Adipocyte (in vitro differentiated cells): ENCODE measurements at regions not wholly inside any gene's neighbourhood (a gene's known extent, or its start where the extent isn't known, plus 50 kb on each side); places are given as distances from the start of the nearest gene placed in this dataset.

Experiments
- DNase-seq: peaks from one replicate; pipeline ENCODE4 v3.0.0-alpha.2; 2015; ENCODE audit warnings: low read depth
- H3K27me3 ChIP-seq: replicated peaks from 2 replicates; pipeline ENCODE4 v1.7.0; 2013; ENCODE audit warnings: mild to moderate bottlenecking, low read length, moderate library complexity; ENCODE audit not compliant: control insufficient read depth, insufficient read depth
- H3K36me3 ChIP-seq: 2 replicates; pipeline ENCODE4 v1.7.0; 2013; ENCODE audit warnings: low read length, mild to moderate bottlenecking, moderate library complexity; ENCODE audit not compliant: control insufficient read depth, insufficient read depth, severe bottlenecking
- H3K4me1 ChIP-seq: 2 replicates; pipeline ENCODE4 v1.7.0; 2013; ENCODE audit warnings: mild to moderate bottlenecking, low read length, moderate library complexity; ENCODE audit not compliant: control insufficient read depth, insufficient read depth
- H3K4me3 ChIP-seq: 2 replicates; pipeline ENCODE4 v1.7.0; 2013; ENCODE audit warnings: mild to moderate bottlenecking, low read length, moderate library complexity
- H3K9ac ChIP-seq: 2 replicates; pipeline ENCODE4 v1.7.0; 2013; ENCODE audit warnings: mild to moderate bottlenecking, low read length, moderate library complexity
- H3K9me3 ChIP-seq: 2 replicates; pipeline ENCODE4 v1.7.0; 2013; ENCODE audit warnings: mild to moderate bottlenecking, low read length, moderate library complexity; ENCODE audit not compliant: control insufficient read depth

GRCh38 chrX:112368371-112368770, 285.8 kb upstream of the TRPC5 start:
- Histone ChIP-seq H3K9me3 (no peaks in the 10 kb centered on the region), H3K4me3 (no peak overlapping the region), H3K36me3 (no peaks in the 10 kb centered on the region), H3K9ac (no peak overlapping the region), H3K27me3 (peaks cover 43% of the 10 kb centered on the region), H3K4me1 (no peaks in the 10 kb centered on the region)
- no peak for DNase-seq

DNA sequence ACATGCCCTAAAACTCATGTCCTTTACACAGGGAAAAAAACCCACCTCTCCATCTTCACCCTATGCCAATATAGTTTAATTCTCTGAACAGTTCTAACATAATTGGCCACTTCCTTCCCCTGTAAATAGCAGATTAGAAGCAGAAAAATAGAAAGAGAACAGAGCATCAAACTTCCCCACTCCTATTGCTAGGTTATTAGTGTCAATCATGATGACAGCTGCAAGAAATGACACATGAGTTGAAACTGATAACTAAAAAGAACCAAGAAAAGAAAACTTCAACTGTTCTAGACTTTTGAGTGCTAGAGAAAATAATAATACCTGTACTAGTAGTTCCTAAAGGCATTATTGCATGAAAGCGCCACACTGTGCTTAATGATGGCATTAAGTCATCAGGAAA, 284.5 kb upstream of the TRPC5 start:
- Histone ChIP-seq H3K4me3 (no peak overlapping the region), H3K27me3 (peaks cover 45% of the 10 kb centered on the region), H3K9ac (no peak overlapping the region), H3K9me3 (peaks cover 5% of the 10 kb centered on the region), H3K4me1 (no peaks in the 10 kb centered on the region), H3K36me3 (no peaks in the 10 kb centered on the region)
- DNase-seq, result no peak

DNA sequence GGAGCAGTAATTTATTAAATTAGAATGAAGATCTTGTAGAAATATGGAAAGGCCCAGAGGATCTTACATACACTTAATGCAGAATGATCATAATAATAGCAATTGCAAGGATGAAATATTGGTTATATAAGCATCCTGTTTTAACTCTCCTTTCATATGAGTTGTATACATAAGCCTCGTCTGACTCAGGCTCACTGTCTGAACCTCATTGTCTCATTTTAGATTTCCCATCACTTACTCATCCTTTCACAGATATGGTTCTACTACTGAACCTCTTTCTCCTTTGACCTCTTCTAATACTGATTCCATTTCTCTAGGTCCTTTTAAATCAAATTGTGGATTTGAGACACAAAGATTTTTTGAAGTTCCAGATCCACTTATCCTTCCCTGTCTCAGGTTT, 277.3 kb upstream of the TRPC5 start:
- peaks cover 8% of the 10 kb centered on the region for H3K9me3 ChIP-seq
- no peak overlapping the region for H3K4me3 ChIP-seq
- H3K9ac ChIP-seq, result no peak overlapping the region
- no peak for DNase-seq
- H3K27me3 ChIP-seq, result peaks cover 37% of the 10 kb centered on the region
- no peaks in the 10 kb centered on the region for H3K4me1 ChIP-seq
- H3K36me3 ChIP-seq, result no peaks in the 10 kb centered on the region

DNA sequence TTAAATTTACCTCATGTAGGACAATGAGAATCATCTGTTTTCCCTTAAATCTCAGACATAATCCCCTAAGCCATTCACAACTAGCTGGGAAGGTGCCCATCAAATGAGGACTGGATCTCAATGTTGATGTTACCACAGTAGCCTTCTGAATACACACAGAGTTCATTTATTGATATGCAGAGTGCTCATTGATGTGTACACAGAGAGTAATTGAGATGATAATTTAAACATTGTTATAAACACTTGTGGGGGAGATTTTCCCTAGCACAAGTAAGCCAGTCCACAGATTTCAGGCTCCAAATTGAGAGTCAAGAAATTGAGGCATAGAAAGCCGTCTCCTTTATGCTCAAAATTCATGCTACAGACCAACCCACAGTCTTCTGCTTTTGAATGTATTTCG, 273.4 kb upstream of the TRPC5 start:
- H3K36me3 ChIP-seq, result no peaks in the 10 kb centered on the region
- H3K9me3 ChIP-seq, result peaks cover 4% of the 10 kb centered on the region
- peaks cover 12% of the 10 kb centered on the region for H3K27me3 ChIP-seq
- H3K9ac ChIP-seq, result no peak overlapping the region
- H3K4me1 ChIP-seq, result no peaks in the 10 kb centered on the region
- H3K4me3 ChIP-seq, result no peak overlapping the region
- DNase-seq, result no peak

DNA sequence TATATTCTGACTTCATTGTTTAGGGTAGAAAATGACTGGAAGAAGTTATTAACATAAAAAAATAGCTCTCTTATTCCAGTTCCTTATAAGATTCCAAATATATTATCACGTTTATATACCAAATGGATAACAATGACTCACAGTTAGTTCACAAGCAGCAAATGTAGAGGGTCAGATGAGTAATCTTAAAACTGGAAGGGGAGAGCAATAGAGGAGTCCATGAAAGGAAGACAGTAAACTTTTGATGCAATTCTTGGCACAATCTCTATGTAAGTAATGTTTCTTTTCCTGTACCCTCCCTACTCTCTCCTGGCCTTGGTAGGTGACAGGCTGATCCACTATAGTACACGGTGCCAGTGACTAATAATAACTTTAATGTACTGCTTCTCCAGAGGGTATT, 259.0 kb upstream of the TRPC5 start:
- DNase-seq, result peak; percentile 22
- Histone ChIP-seq H3K27me3 (peaks cover 11% of the 10 kb centered on the region), H3K4me3 (no peak overlapping the region), H3K36me3 (no peaks in the 10 kb centered on the region), H3K9me3 (no peaks in the 10 kb centered on the region), H3K4me1 (no peaks in the 10 kb centered on the region), H3K9ac (no peak overlapping the region)

- Histone ChIP-seq H3K4me3 (no peak overlapping the region), H3K36me3 (no peaks in the 10 kb centered on the region), H3K4me1 (no peaks in the 10 kb centered on the region), H3K9ac (no peak overlapping the region), H3K9me3 (peaks cover 8% of the 10 kb centered on the region), H3K27me3 (peaks cover 19% of the 10 kb centered on the region)
- no peak for DNase-seq
These were observed 230.6 kb upstream of the TRPC5 start for GRCh38 chrX:112313201-112313600.

DNA sequence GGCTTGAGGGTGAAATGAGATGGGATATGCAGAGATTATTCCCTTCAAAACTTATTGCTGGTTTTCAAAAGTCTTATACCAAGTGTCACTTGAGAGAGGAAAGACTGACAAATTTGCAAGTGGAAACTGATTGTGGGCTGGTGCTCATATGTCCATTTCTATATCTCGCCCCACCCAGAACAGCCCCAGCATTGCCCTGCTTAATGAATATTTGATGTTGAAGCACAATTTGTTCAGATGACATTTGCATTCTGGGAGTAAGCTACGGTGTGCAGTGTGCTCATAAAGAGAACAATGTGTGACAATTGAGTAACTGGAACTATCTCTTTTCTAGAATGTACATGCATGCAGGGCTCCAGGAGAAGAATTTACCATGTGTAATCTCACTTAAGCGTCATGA, 223.5 kb upstream of the TRPC5 start:
- Histone ChIP-seq H3K27me3 (peaks cover 13% of the 10 kb centered on the region), H3K36me3 (no peaks in the 10 kb centered on the region), H3K9ac (no peak overlapping the region), H3K9me3 (no peaks in the 10 kb centered on the region), H3K4me1 (no peaks in the 10 kb centered on the region), H3K4me3 (no peak overlapping the region)
- DNase-seq, result no peak

DNA sequence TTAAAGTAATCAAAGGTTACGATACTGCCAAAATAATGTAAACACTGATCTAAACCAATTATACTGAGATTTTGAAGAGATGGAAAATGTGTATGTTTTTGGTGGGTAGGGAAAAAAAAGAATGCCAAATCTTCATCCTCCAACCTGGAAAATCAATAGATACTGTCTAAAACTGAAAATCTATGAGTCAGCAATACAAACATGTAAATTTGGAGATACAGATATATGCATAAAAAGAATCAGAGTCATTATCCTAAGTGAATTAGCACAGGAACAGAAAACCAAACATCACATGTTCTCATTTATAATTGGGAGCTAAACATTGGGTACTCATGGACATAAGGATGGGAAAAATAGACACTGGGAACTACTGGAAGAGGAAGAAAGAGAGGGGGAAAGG, 197.4 kb upstream of the TRPC5 start:
- Histone ChIP-seq H3K27me3 (peaks cover 27% of the 10 kb centered on the region), H3K9me3 (peaks cover 10% of the 10 kb centered on the region), H3K36me3 (no peaks in the 10 kb centered on the region), H3K4me1 (no peaks in the 10 kb centered on the region), H3K4me3 (no peak overlapping the region), H3K9ac (no peak overlapping the region)
- no peak for DNase-seq

DNA sequence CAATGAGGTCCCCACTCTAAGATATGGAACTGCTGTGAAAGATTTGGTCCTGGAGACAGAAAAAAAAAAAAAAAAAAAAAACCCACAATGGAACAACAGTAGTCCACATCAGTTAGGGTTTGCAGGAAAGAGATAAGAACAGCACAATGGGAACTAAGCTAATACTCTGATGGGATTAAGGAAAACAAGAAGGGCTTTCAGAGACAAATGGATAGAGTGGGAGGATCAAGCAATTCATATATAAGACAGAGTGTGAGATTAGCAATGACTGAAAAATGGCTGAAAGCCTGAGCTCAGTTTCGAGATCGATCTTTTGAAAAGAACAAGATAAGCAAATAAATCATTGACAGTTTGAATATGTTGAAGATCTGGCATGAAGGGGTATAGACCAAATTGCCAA, 188.4 kb upstream of the TRPC5 start:
- Histone ChIP-seq H3K4me3 (no peak overlapping the region), H3K9me3 (peaks cover 5% of the 10 kb centered on the region), H3K4me1 (no peaks in the 10 kb centered on the region), H3K27me3 (peaks cover 46% of the 10 kb centered on the region), H3K9ac (no peak overlapping the region), H3K36me3 (no peaks in the 10 kb centered on the region)
- no peak for DNase-seq

DNA sequence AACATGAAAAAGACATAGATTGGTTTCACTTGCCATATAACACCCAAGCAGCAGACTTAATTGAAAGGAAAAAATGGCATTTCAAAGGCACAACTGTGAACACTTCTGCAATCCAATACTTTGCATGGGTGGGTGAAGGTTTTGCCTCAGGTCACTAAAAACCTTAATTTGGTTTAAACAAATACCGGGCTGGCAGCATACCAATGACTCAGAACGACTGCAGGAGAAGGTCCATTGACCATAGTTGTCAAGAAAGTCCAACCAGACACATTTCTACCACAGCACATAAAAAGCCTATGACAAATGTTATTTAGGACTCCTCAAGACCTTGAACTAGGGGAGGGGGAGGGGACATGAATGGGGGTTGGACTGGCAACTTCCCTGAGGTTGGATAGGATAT, 183.6 kb upstream of the TRPC5 start:
- H3K36me3 ChIP-seq, result no peaks in the 10 kb centered on the region
- H3K27me3 ChIP-seq, result peaks cover 35% of the 10 kb centered on the region
- H3K9me3 ChIP-seq, result peaks cover 12% of the 10 kb centered on the region
- no peak overlapping the region for H3K4me3 ChIP-seq
- H3K4me1 ChIP-seq, result no peaks in the 10 kb centered on the region
- H3K9ac ChIP-seq, result no peak overlapping the region
- DNase-seq, result peak; percentile 1

GRCh38 chrX:112259375-112259774, 176.8 kb upstream of the TRPC5 start:
- no peak for DNase-seq
- Histone ChIP-seq H3K27me3 (peaks cover 9% of the 10 kb centered on the region), H3K9ac (no peak overlapping the region), H3K36me3 (no peaks in the 10 kb centered on the region), H3K9me3 (peaks cover 7% of the 10 kb centered on the region), H3K4me3 (no peak overlapping the region), H3K4me1 (no peaks in the 10 kb centered on the region)

- Histone ChIP-seq H3K4me1 (no peaks in the 10 kb centered on the region), H3K9ac (no peak overlapping the region), H3K36me3 (no peaks in the 10 kb centered on the region), H3K9me3 (no peaks in the 10 kb centered on the region), H3K27me3 (peaks cover 11% of the 10 kb centered on the region), H3K4me3 (no peak overlapping the region)
- peak; percentile 10 for DNase-seq
These were observed 172.3 kb upstream of the TRPC5 start for GRCh38 chrX:112254896-112255295.
